Neural cell (in vitro differentiated cells): ENCODE measurements at regions not wholly inside any gene's neighbourhood (a gene's known extent, or its start where the extent isn't known, plus 50 kb on each side); places are given as distances from the start of the nearest gene placed in this dataset.

Experiments
- H2AFZ ChIP-seq: fragments of 200-600, 300-800 bp; sonication (generic), shearing (Covaris generic); 2 replicates; pipeline ENCODE4 v1.6.0; 2014; ENCODE audit warnings: low read depth, mild to moderate bottlenecking, antibody characterized with exemption, low read length, moderate library complexity
- H3F3A ChIP-seq: fragments of 200-600 bp; shearing (Covaris generic); 2 replicates; pipeline ENCODE4 v1.6.1; 2016; ENCODE audit warnings: mild to moderate bottlenecking, moderate library complexity, mixed read lengths, antibody characterized with exemption, low read length; ENCODE audit not compliant: insufficient read depth, poor library complexity, severe bottlenecking
- H3K27ac ChIP-seq: fragments of 200-600, 300-800 bp; sonication (generic), shearing (Covaris generic); 2 replicates; pipeline ENCODE4 v1.5.1; 2014; ENCODE audit warnings: mild to moderate bottlenecking, low read length, moderate library complexity
- H3K27me3 ChIP-seq: fragments of 300-800, 200-600 bp; sonication (generic), shearing (Covaris generic); 2 replicates; pipeline ENCODE4 v1.6.0; 2014; ENCODE audit warnings: mild to moderate bottlenecking, low read depth, low read length, moderate library complexity; ENCODE audit not compliant: insufficient read depth
- H3K36me3 ChIP-seq: fragments of 300-800, 200-600 bp; sonication (generic), shearing (Covaris generic); 2 replicates; pipeline ENCODE4 v1.5.1; 2014; ENCODE audit warnings: mild to moderate bottlenecking, antibody characterized with exemption, low read length, moderate library complexity; ENCODE audit not compliant: insufficient read depth
- H3K4me2 ChIP-seq: fragments of 300-800, 200-600 bp; sonication (generic), shearing (Covaris generic); 2 replicates; pipeline ENCODE4 v1.6.0; 2014; ENCODE audit warnings: mild to moderate bottlenecking, low read length
- H3K4me3 ChIP-seq: fragments of 300-800, 200-600 bp; sonication (generic), shearing (Covaris generic); 2 replicates; pipeline ENCODE4 v1.5.1; 2014; ENCODE audit warnings: mild to moderate bottlenecking, low read length, moderate library complexity
- H3K79me2 ChIP-seq: fragments of 200-600 bp; shearing (Covaris generic); replicated peaks from 2 replicates; pipeline ENCODE4 v1.6.0; 2014; ENCODE audit warnings: mild to moderate bottlenecking, low read length, moderate library complexity; ENCODE audit not compliant: insufficient read depth
- H3K9ac ChIP-seq: fragments of 300-800, 200-600 bp; sonication (generic), shearing (Covaris generic); 2 replicates; pipeline ENCODE4 v1.6.1; 2016; ENCODE audit warnings: mild to moderate bottlenecking, low read length, mixed read lengths
- H3K9me2 ChIP-seq: fragments of 200-600 bp; shearing (Covaris generic); 2 replicates; pipeline ENCODE4 v1.6.1; 2016; ENCODE audit warnings: mild to moderate bottlenecking, low read length, mixed read lengths; ENCODE audit not compliant: insufficient read depth
- H3K9me3 ChIP-seq: fragments of 200-600, 300-800 bp; sonication (generic), shearing (Covaris generic); 2 replicates; pipeline ENCODE4 v1.6.1; 2016; ENCODE audit warnings: mild to moderate bottlenecking, mixed run types, low read length, moderate library complexity, mixed read lengths
- H4K20me1 ChIP-seq: fragments of 200-600 bp; shearing (Covaris generic); 2 replicates; pipeline ENCODE4 v1.6.1; 2016; ENCODE audit warnings: mild to moderate bottlenecking, mixed run types; ENCODE audit not compliant: insufficient read depth
- CTCF ChIP-seq: fragments of 450-650 bp; IDR thresholded peaks from 2 replicates; pipeline ENCODE4 v1.5.1; 2014; ENCODE audit warnings: antibody characterized with exemption, mild to moderate bottlenecking, moderate library complexity; ENCODE audit not compliant: poor library complexity, severe bottlenecking
- EP300 ChIP-seq: fragments of 450-650 bp; conservative IDR thresholded peaks from 2 replicates; pipeline ENCODE4 v1.6.1; 2014; ENCODE audit warnings: antibody characterized with exemption, mild to moderate bottlenecking, moderate library complexity; ENCODE audit not compliant: poor library complexity, severe bottlenecking
- EZH2 ChIP-seq: fragments of 200-600, 300-800 bp; shearing (Covaris generic), sonication (generic); IDR thresholded peaks from 2 replicates; pipeline ENCODE4 v1.6.1; 2014; ENCODE audit warnings: antibody characterized with exemption, low read length, borderline replicate concordance, mild to moderate bottlenecking; ENCODE audit not compliant: insufficient read depth, poor library complexity, severe bottlenecking
- MXI1 ChIP-seq: fragments of 450-650 bp; conservative IDR thresholded peaks from 2 replicates; pipeline ENCODE4 v1.6.1; 2014; ENCODE audit warnings: antibody characterized with exemption, mild to moderate bottlenecking; ENCODE audit not compliant: poor library complexity, severe bottlenecking
- POLR2AphosphoS5 ChIP-seq: IDR thresholded peaks from 2 replicates; pipeline ENCODE4 v1.6.1; 2012
- RAD21 ChIP-seq: fragments of 450-650 bp; conservative IDR thresholded peaks from 2 replicates; pipeline ENCODE4 v1.6.1; 2014; ENCODE audit warnings: antibody characterized with exemption, mild to moderate bottlenecking, moderate library complexity
- REST ChIP-seq: IDR thresholded peaks from 2 replicates; pipeline ENCODE4 v1.6.1; 2012; ENCODE audit warnings: borderline replicate concordance
- SMC3 ChIP-seq: fragments of 450-650 bp; conservative IDR thresholded peaks from 2 replicates; pipeline ENCODE4 v1.6.1; 2014; ENCODE audit warnings: antibody characterized with exemption, mild to moderate bottlenecking, moderate library complexity; ENCODE audit not compliant: poor library complexity
- TAF1 ChIP-seq: IDR thresholded peaks from 2 replicates; pipeline ENCODE4 v1.6.1; 2012; ENCODE audit warnings: low read depth

GRCh38 chr21:28734522-28735175 is 258.0 kb downstream of the LTN1 start:
- no peak overlapping the region for H3K27ac ChIP-seq
- H3K9me2 ChIP-seq: no peaks in the 10 kb centered on the region
- H3K9ac ChIP-seq: no peak overlapping the region
- H3K79me2 ChIP-seq: no peaks in the 10 kb centered on the region
- H3K36me3 ChIP-seq: no peaks in the 10 kb centered on the region
- no peak overlapping the region for H2AFZ ChIP-seq
- no peak overlapping the region for H3K4me2 ChIP-seq
- TF ChIP-seq REST: no peak
- no peak for TF ChIP-seq EP300
- TF ChIP-seq EZH2: no peak
- TF ChIP-seq RAD21: no peak
- TF ChIP-seq TAF1: no peak
- no peak for TF ChIP-seq POLR2AphosphoS5
- no peak for TF ChIP-seq SMC3
- no peak for TF ChIP-seq MXI1
- no peak for TF ChIP-seq CTCF
- H3K9me3 ChIP-seq: no peaks in the 10 kb centered on the region
- H3K27me3 ChIP-seq: no peaks in the 10 kb centered on the region
- no peaks in the 10 kb centered on the region for H3F3A ChIP-seq
- H4K20me1 ChIP-seq: no peaks in the 10 kb centered on the region
- no peak overlapping the region for H3K4me3 ChIP-seq

GRCh38 chr21:28731700-28732321 is 260.9 kb downstream of the LTN1 start:
- no peaks in the 10 kb centered on the region for H4K20me1 ChIP-seq
- H3F3A ChIP-seq: no peaks in the 10 kb centered on the region
- H3K9me2 ChIP-seq: no peaks in the 10 kb centered on the region
- H3K27ac ChIP-seq: no peak overlapping the region
- no peaks in the 10 kb centered on the region for H3K27me3 ChIP-seq
- no peak overlapping the region for H3K4me3 ChIP-seq
- no peaks in the 10 kb centered on the region for H3K36me3 ChIP-seq
- H3K79me2 ChIP-seq: no peaks in the 10 kb centered on the region
- H3K9me3 ChIP-seq: no peaks in the 10 kb centered on the region
- H3K4me2 ChIP-seq: no peak overlapping the region
- no peak overlapping the region for H2AFZ ChIP-seq
- no peak overlapping the region for H3K9ac ChIP-seq
- TF ChIP-seq RAD21 (no peak), MXI1 (no peak), CTCF (no peak), TAF1 (no peak), EP300 (no peak), POLR2AphosphoS5 (no peak), SMC3 (no peak), REST (no peak), EZH2 (no peak)
